Mammary epithelial cell (primary cell): ENCODE measurements at regions not wholly inside any gene's neighbourhood (a gene's known extent, or its start where the extent isn't known, plus 50 kb on each side); places are given as distances from the start of the nearest gene placed in this dataset.

Experiments
- CTCF ChIP-seq, 2 donors: IDR thresholded peaks in 1 of 2; conservative IDR thresholded peaks in 1 of 2; 2 replicates each; pipeline ENCODE4 v1.5.1; 2011 to 2012; ENCODE audit warnings: inconsistent platforms in 2 of 2, low read length in 2 of 2, mild to moderate bottlenecking in 2 of 2, control low read depth in 1 of 2, low read depth in 1 of 2; ENCODE audit not compliant: insufficient read depth in 1 of 2; ENCODE audit errors: extremely low read depth in 1 of 2
- EZH2 ChIP-seq: IDR thresholded peaks from 2 replicates; pipeline ENCODE4 v1.6.1; 2012; ENCODE audit warnings: low read length, inconsistent platforms, borderline replicate concordance

- no peak for TF ChIP-seq CTCF (conservative IDR thresholded peaks at IDR 0.05 in 1 of 2, IDR thresholded peaks at IDR 0.05 in 1 of 2; ENCODE audit: extremely low read depth in 1 of 2, insufficient read depth in 1 of 2, low read depth in 1 of 2, low read length in 2 of 2)
- TF ChIP-seq EZH2, result no peak
Measured at GRCh38 chr3:6521369-6522113, 339.4 kb upstream of the GRM7 start.
